ENCODE measurements at regions not wholly inside any gene's neighbourhood (a gene's known extent, or its start where the extent isn't known, plus 50 kb on each side); places are given as distances from the start of the nearest gene placed in this dataset.
"Not testable (repeated sequence)": the region's sequence is repeated elsewhere in the genome, so short reads cannot be mapped to it uniquely, and the experiment has no call there.

- Histone ChIP-seq H2AFZ (no peak overlapping the region), H3K27ac (no peak overlapping the region), H3K9ac (no peak overlapping the region), H3K27me3 (replicated peaks; ENCODE audit: insufficient read depth) (no peaks in the 10 kb centered on the region), H3K4me2 (ENCODE audit: unreplicated experiment) (no peak overlapping the region), H3K36me3 (ENCODE audit: low read depth) (no peaks in the 10 kb centered on the region), H3K9me2 (ENCODE audit: insufficient read depth) (no peaks in the 10 kb centered on the region), H3K4me3 (no peak overlapping the region), H3K4me1 (ENCODE audit: insufficient read depth) (0 out of 2 replicates have a peak, but pooled peaks cover 9% of the 10 kb centered on the region), H3F3A (ENCODE audit: insufficient read depth) (peaks cover 8% of the 10 kb centered on the region; the same call in 1 of the 2 replicates), H4K20me1 (ENCODE audit: insufficient read depth) (no peaks in the 10 kb centered on the region), H3K9me3 (ENCODE audit: low read depth) (no peaks in the 10 kb centered on the region), H3K79me2 (ENCODE audit: insufficient read depth) (no peaks in the 10 kb centered on the region)
- 95 to 96% methylated on average over 13 of the region's 13 CpGs for WGBS, 2 experiments (ENCODE audit: low coverage in 1 of 2, low lambda C conversion rate in 2 of 2, missing lambda C conversion rate in 2 of 2)
- in situ Hi-C loops (cut with MboI) = no loop called here
- TF ChIP-seq EZH2phosphoT487 (IDR thresholded peaks at IDR 0.05; ENCODE audit: insufficient read depth, low read depth) (no peak), EZH2 (IDR thresholded peaks at IDR 0.05; ENCODE audit: insufficient read depth, poor library complexity, severe bottlenecking) (no peak)
- no peak for DNase-seq
These were observed 738.1 kb upstream of the GJE1 start for GRCh38 chr6:141394565-141395051.

- no peak for DNase-seq
- no peak overlapping the region for H3K9ac ChIP-seq
- H3K27me3 ChIP-seq (replicated peaks; ENCODE audit: insufficient read depth) = no peaks in the 10 kb centered on the region
- H3K4me1 ChIP-seq (ENCODE audit: insufficient read depth) = 0 out of 2 replicates have a peak, but pooled peaks cover 9% of the 10 kb centered on the region
- no peak overlapping the region for H2AFZ ChIP-seq
- no peak overlapping the region for H3K4me2 ChIP-seq (ENCODE audit: unreplicated experiment)
- no peaks in the 10 kb centered on the region for H4K20me1 ChIP-seq (ENCODE audit: insufficient read depth)
- H3K79me2 ChIP-seq (ENCODE audit: insufficient read depth) = no peaks in the 10 kb centered on the region
- WGBS, 2 experiments (ENCODE audit: low coverage in 1 of 2, low lambda C conversion rate in 2 of 2, missing lambda C conversion rate in 2 of 2) = 90 to 97% methylated on average over 6 to 8 of the region's 8 CpGs
- peaks cover 8% of the 10 kb centered on the region; the same call in 1 of the 2 replicates for H3F3A ChIP-seq (ENCODE audit: insufficient read depth)
- no peak overlapping the region for H3K4me3 ChIP-seq
- H3K9me2 ChIP-seq (ENCODE audit: insufficient read depth) = no peaks in the 10 kb centered on the region
- no peaks in the 10 kb centered on the region for H3K9me3 ChIP-seq (ENCODE audit: low read depth)
- in situ Hi-C loops (cut with MboI) = no loop called here
- H3K27ac ChIP-seq = no peak overlapping the region
- no peak for TF ChIP-seq EZH2 (IDR thresholded peaks at IDR 0.05; ENCODE audit: insufficient read depth, poor library complexity, severe bottlenecking)
- TF ChIP-seq EZH2phosphoT487 (IDR thresholded peaks at IDR 0.05; ENCODE audit: insufficient read depth, low read depth) = no peak
- H3K36me3 ChIP-seq (ENCODE audit: low read depth) = no peaks in the 10 kb centered on the region
These were observed 738.6 kb upstream of the GJE1 start for GRCh38 chr6:141394125-141394536.

- in situ Hi-C loops (cut with MboI) = no loop called here
- no peaks in the 10 kb centered on the region for H4K20me1 ChIP-seq (ENCODE audit: insufficient read depth)
- WGBS, 2 experiments (ENCODE audit: low coverage in 1 of 2, low lambda C conversion rate in 2 of 2, missing lambda C conversion rate in 2 of 2) = 96 to 98% methylated on average over 6 to 10 of the region's 10 CpGs
These were observed 739.2 kb upstream of the GJE1 start for GRCh38 chr6:141393405-141394124.

GRCh38 chr6:141391135-141391534 is 741.6 kb upstream of the GJE1 start:
- H3K4me3 ChIP-seq; in situ Hi-C loops (cut with MboI); H3K27me3 ChIP-seq (replicated peaks; ENCODE audit: insufficient read depth); H3K9me3 ChIP-seq (ENCODE audit: low read depth); H3K9me2 ChIP-seq (ENCODE audit: insufficient read depth); H3K36me3 ChIP-seq (ENCODE audit: low read depth); H3F3A ChIP-seq (ENCODE audit: insufficient read depth); H3K4me1 ChIP-seq (ENCODE audit: insufficient read depth); H3K9ac ChIP-seq; H3K27ac ChIP-seq; H3K4me2 ChIP-seq (ENCODE audit: unreplicated experiment); DNase-seq; H4K20me1 ChIP-seq (ENCODE audit: insufficient read depth); H3K79me2 ChIP-seq (ENCODE audit: insufficient read depth): not testable (repeated sequence)
- 69 to 88% methylated on average over 2 of the region's 2 CpGs for WGBS, 2 experiments (ENCODE audit: low coverage in 1 of 2, low lambda C conversion rate in 2 of 2, missing lambda C conversion rate in 2 of 2)
- H2AFZ ChIP-seq = 0 out of 2 replicates have a peak overlapping the region, but pooled peaks have one; percentile 21

More at GRCh38 chr6:141393405-141394124, 739.2 kb upstream of the GJE1 start:
- H3K4me3 ChIP-seq = no peak overlapping the region
- H3K27ac ChIP-seq = no peak overlapping the region
- H3K4me1 ChIP-seq (ENCODE audit: insufficient read depth) = 0 out of 2 replicates have a peak, but pooled peaks cover 3% of the 10 kb centered on the region
- H3K4me2 ChIP-seq (ENCODE audit: unreplicated experiment) = no peak overlapping the region
- no peaks in the 10 kb centered on the region for H3K9me3 ChIP-seq (ENCODE audit: low read depth)
- no peaks in the 10 kb centered on the region for H3K9me2 ChIP-seq (ENCODE audit: insufficient read depth)
- H3K79me2 ChIP-seq (ENCODE audit: insufficient read depth) = no peaks in the 10 kb centered on the region
- no peaks in the 10 kb centered on the region for H3K27me3 ChIP-seq (replicated peaks; ENCODE audit: insufficient read depth)
- no peak overlapping the region for H3K9ac ChIP-seq
- no peak for TF ChIP-seq EZH2 (IDR thresholded peaks at IDR 0.05; ENCODE audit: insufficient read depth, poor library complexity, severe bottlenecking)
- no peak for TF ChIP-seq EZH2phosphoT487 (IDR thresholded peaks at IDR 0.05; ENCODE audit: insufficient read depth, low read depth)
- DNase-seq = no peak
- H2AFZ ChIP-seq = no peak overlapping the region
- H3F3A ChIP-seq (ENCODE audit: insufficient read depth) = peaks cover 3% of the 10 kb centered on the region; the same call in 1 of the 2 replicates
- H3K36me3 ChIP-seq (ENCODE audit: low read depth) = no peaks in the 10 kb centered on the region

Data from GM23248 (cell line).